HepG2 (cell line): ENCODE measurements at regions not wholly inside any gene's neighbourhood (a gene's known extent, or its start where the extent isn't known, plus 50 kb on each side); places are given as distances from the start of the nearest gene placed in this dataset.

Experiments
- ATAC-seq: fragments of 200-7000 bp; cut with Tn5 transposase; 3 replicates; pipeline ENCODE4 v1.9.1; 2020; ENCODE audit warnings: mild to moderate bottlenecking, moderate library complexity
- BruUV-seq: library from RNA; stranded (reverse); fragments of 400-500 nt; replicated peaks from 2 replicates; lab custom pipeline; 2021; lab: Mats Ljungman, UMichigan
- CTCF ChIA-PET: fragments of 300-600 bp; formaldehyde crosslinking; extraction: SDS; loops from one replicate; lab custom pipeline; 2021; ENCODE audit warnings: low total read pairs, inconsistent platforms, low intra/inter-chr PET ratio; lab: Yijun Ruan, JAX
- POLR2A ChIA-PET: fragments of 350-600 bp; sonication (Branson Sonifier 250); formaldehyde crosslinking; loops from one replicate; lab custom pipeline; 2020; ENCODE audit warnings: antibody characterized with exemption, inconsistent platforms; lab: Yijun Ruan, JAX
- DNase-seq: peaks from one replicate; pipeline ENCODE4 v3.0.0-alpha.2; 2015; ENCODE audit warnings: low spot score
- FAIRE-seq: peaks from 3 replicates; lab custom pipeline; 2011; peaks lifted over from hg19 to GRCh38; lab: Jason Lieb, UNC
- H2AFZ ChIP-seq: one replicate; pipeline ENCODE4 v1.6.1; 2011; ENCODE audit warnings: low read length, inconsistent platforms
- H3K27ac ChIP-seq: fragments of 300-600 bp; 3 replicates; pipeline ENCODE4 v1.8.0; 2011; ENCODE audit warnings: mixed run types, mild to moderate bottlenecking, mixed read lengths, low read length, inconsistent platforms; ENCODE audit not compliant: insufficient read depth; ENCODE audit errors: extremely low read length
- H3K27me3 ChIP-seq, 2 experiments: fragments of 200-600 bp in 1 of 2; 2 replicates in 1 of 2; 3 replicates in 1 of 2; pipeline versions ENCODE4 v1.6.0 to v1.8.0; 2011; ENCODE audit warnings: low read length in 2 of 2, mild to moderate bottlenecking in 2 of 2, moderate library complexity in 2 of 2, inconsistent platforms in 1 of 2; ENCODE audit not compliant: insufficient read depth in 2 of 2, control insufficient read depth in 1 of 2
- H3K36me3 ChIP-seq, 2 experiments: fragments of 200-600 bp in 1 of 2; replicated peaks in 1 of 2; 2 replicates in 1 of 2; 3 replicates in 1 of 2; pipeline versions ENCODE4 v1.5.1 to v1.8.0; 2011; ENCODE audit warnings: low read length in 2 of 2, inconsistent platforms in 1 of 2; ENCODE audit not compliant: insufficient read depth in 2 of 2, control insufficient read depth in 1 of 2
- H3K4me1 ChIP-seq: 2 replicates; pipeline ENCODE4 v1.5.1; 2012; ENCODE audit warnings: low read length, inconsistent platforms; ENCODE audit not compliant: insufficient read depth
- H3K4me2 ChIP-seq: 2 replicates; pipeline ENCODE4 v1.6.0; 2011; ENCODE audit warnings: low read depth, low read length, inconsistent platforms
- H3K4me3 ChIP-seq, 3 experiments: fragments of 200-600 bp in 1 of 3; sonication (generic), shearing (Covaris generic) in 1 of 3; replicated peaks in 1 of 3; 2 replicates each; pipeline ENCODE4 v1.5.1; 2011 to 2016; ENCODE audit warnings: low read length in 3 of 3, inconsistent platforms in 2 of 3, low read depth in 2 of 3, mild to moderate bottlenecking in 2 of 3, control low read depth in 1 of 3, mixed read lengths in 1 of 3; ENCODE audit not compliant: insufficient read depth in 1 of 3
- H3K79me2 ChIP-seq: one replicate; pipeline ENCODE4 v1.6.1; 2011; ENCODE audit warnings: low read length, inconsistent platforms; ENCODE audit not compliant: insufficient read depth
- H3K9ac ChIP-seq: 2 replicates; pipeline ENCODE4 v1.6.0; 2011; ENCODE audit warnings: mild to moderate bottlenecking, low read depth, low read length, inconsistent platforms; ENCODE audit not compliant: insufficient read depth
- H3K9me3 ChIP-seq: 2 replicates; pipeline ENCODE4 v1.5.1; 2012; ENCODE audit warnings: mild to moderate bottlenecking, low read length
- H4K20me1 ChIP-seq: 2 replicates; pipeline ENCODE4 v1.6.0; 2011; ENCODE audit warnings: inconsistent platforms, mild to moderate bottlenecking, low read length, moderate library complexity; ENCODE audit not compliant: insufficient read depth
- ARNT ChIP-seq: fragments of 450-650 bp; IDR thresholded peaks from 2 replicates; pipeline ENCODE4 v1.6.1; 2017
- IRX3 ChIP-seq: sonication (generic); formaldehyde crosslinking; IDR thresholded peaks from 2 replicates; pipeline ENCODE4 v1.8.1; 2023; ENCODE audit warnings: mild to moderate bottlenecking, low read depth, missing genetic modification reagents, borderline replicate concordance
- KAT8 ChIP-seq: IDR thresholded peaks from 2 replicates; pipeline ENCODE4 v1.6.1; 2016; ENCODE audit warnings: missing genetic modification reagents, missing compliant biosample characterization
- NFKBIZ ChIP-seq: IDR thresholded peaks from 2 replicates; pipeline ENCODE4 v1.6.1; 2018; ENCODE audit warnings: missing genetic modification reagents, missing compliant biosample characterization
- SMAD9 ChIP-seq: sonication (generic); formaldehyde crosslinking; IDR thresholded peaks from 2 replicates; pipeline ENCODE4 v1.5.1; 2020; ENCODE audit warnings: mild to moderate bottlenecking, missing genetic modification reagents
- SUZ12 ChIP-seq: fragments of 150-350 bp; IDR thresholded peaks from 2 replicates; pipeline ENCODE4 v1.6.1; 2014; ENCODE audit warnings: low read depth, low read length
- TP53 ChIP-seq: sonication (generic); formaldehyde crosslinking; conservative IDR thresholded peaks from 2 replicates; pipeline ENCODE4 v1.4.0; 2020; ENCODE audit warnings: missing genetic modification reagents
- YEATS4 ChIP-seq: sonication (generic); formaldehyde crosslinking; IDR thresholded peaks from 2 replicates; pipeline ENCODE4 v1.4.0; 2020; ENCODE audit warnings: missing genetic modification reagents, borderline replicate concordance
- ZNF124 ChIP-seq: sonication (generic); formaldehyde crosslinking; IDR thresholded peaks from 2 replicates; pipeline ENCODE4 v1.4.0; 2020; ENCODE audit warnings: missing genetic modification reagents
- ZNF350 ChIP-seq: sonication (generic); formaldehyde crosslinking; IDR thresholded peaks from 2 replicates; pipeline ENCODE4 v1.4.0; 2020; ENCODE audit warnings: mild to moderate bottlenecking, low read depth, missing genetic modification reagents, borderline replicate concordance
- ZNF557 ChIP-seq: sonication (generic); formaldehyde crosslinking; IDR thresholded peaks from 2 replicates; pipeline ENCODE4 v1.4.0; 2020; ENCODE audit warnings: missing genetic modification reagents
- ZNF564 ChIP-seq: sonication (generic); formaldehyde crosslinking; IDR thresholded peaks from 2 replicates; pipeline ENCODE4 v1.8.1; 2023; ENCODE audit warnings: mild to moderate bottlenecking, missing genetic modification reagents
- ZSCAN21 ChIP-seq: sonication (generic); formaldehyde crosslinking; IDR thresholded peaks from 2 replicates; pipeline ENCODE4 v1.8.0; 2022; ENCODE audit warnings: mild to moderate bottlenecking, missing genetic modification reagents, moderate library complexity, borderline replicate concordance
- ZSCAN30 ChIP-seq: sonication (generic); formaldehyde crosslinking; IDR thresholded peaks from 2 replicates; pipeline ENCODE4 v1.5.0; 2020; ENCODE audit warnings: mild to moderate bottlenecking, missing genetic modification reagents
- WGBS: methylation state at CpG from one replicate; pipeline ENCODE4 v1.1.6; 2017; ENCODE audit warnings: low lambda C conversion rate; 5-methylcytosine and 5-hydroxymethylcytosine counted together
- in situ Hi-C: cut with HindIII; loops from 2 replicates; pipeline ENCODE4 v1.10.0; 2017; ENCODE audit warnings: low pct_unique_long_range_greater_than_20kb; ENCODE audit not compliant: extremely low pct_ligation_motif_present
- intact Hi-C: fragments of 100-400 bp; cut with micrococcal nuclease; formaldehyde crosslinking; loops from one replicate; pipeline ENCODE4 v1.10.0; 2022; ENCODE audit not compliant: unreplicated experiment
- TF ChIP-seq, protein P1 (sequence below): IDR thresholded peaks from 2 replicates; pipeline ENCODE4 v1.6.1; 2016; ENCODE audit warnings: low read depth, missing genetic modification reagents, missing compliant biosample characterization

DNA sequence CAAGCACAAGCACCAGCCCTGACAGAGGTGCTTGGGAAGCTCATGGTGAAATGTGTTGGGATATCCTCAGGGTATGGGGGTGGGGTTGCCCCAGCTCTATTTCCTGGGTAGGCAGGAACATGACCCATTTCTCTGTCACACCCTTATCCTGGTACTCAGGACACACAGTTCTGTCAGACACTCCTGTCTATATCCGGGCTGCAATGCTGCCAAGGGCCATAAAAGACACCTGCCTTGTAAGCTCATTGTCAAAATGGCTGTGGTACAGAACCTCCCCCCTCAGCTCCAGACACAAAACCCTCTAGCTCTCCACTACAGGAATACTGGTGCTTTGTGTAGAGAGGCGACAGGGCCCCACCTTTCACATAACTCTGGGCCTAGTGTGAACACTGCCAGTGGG is 636.7 kb downstream of the PLA2G4A start:
- H3K27me3 ChIP-seq, result no peaks in the 10 kb centered on the region
- no peak overlapping the region for H2AFZ ChIP-seq
- TF ChIP-seq SMAD9, result no peak
- TF ChIP-seq YEATS4 (CRISPR knock-in tag), result no peak
- no peak for TF ChIP-seq ZNF564 (CRISPR knock-in tag)
- no peak for TF ChIP-seq ZSCAN30
- TF ChIP-seq ZNF557 (CRISPR knock-in tag), result no peak
- no peak for TF ChIP-seq SUZ12
- no peak for TF ChIP-seq ZNF350 (CRISPR knock-in tag)
- no peak for TF ChIP-seq TP53 (CRISPR knock-in tag)
- no peak for TF ChIP-seq ZNF124 (CRISPR knock-in tag)
- no peak for TF ChIP-seq ZSCAN21 (CRISPR knock-in tag)
- TF ChIP-seq NFKBIZ (CRISPR knock-in tag), result no peak
- no peak for TF ChIP-seq ARNT
- H3K36me3 ChIP-seq, result no peaks in the 10 kb centered on the region
- ChIA-PET CTCF (no interaction called here), POLR2A (no interaction called here)
- WGBS, result 13% methylated on average over 1 of the region's 2 CpGs
- in situ Hi-C loops (no loop called here), intact Hi-C loops (no loop called here)
- H3K9ac ChIP-seq, result no peak overlapping the region
- no peak overlapping the region for H3K4me2 ChIP-seq
- ATAC-seq (no peak), DNase-seq (no peak), FAIRE-seq (no peak)
- H3K9me3 ChIP-seq, result peaks cover 24% of the 10 kb centered on the region
- H3K27ac ChIP-seq, result no peak overlapping the region
- H4K20me1 ChIP-seq, result no peaks in the 10 kb centered on the region
- no peaks in the 10 kb centered on the region for H3K79me2 ChIP-seq
- H3K4me1 ChIP-seq, result no peaks in the 10 kb centered on the region
- H3K4me3 ChIP-seq, result no peak overlapping the region
- no TSS peak for BruUV-seq

GRCh38 chr1:187469836-187470235 is 641.1 kb downstream of the PLA2G4A start:
- ChIA-PET CTCF (no interaction called here), POLR2A (no interaction called here)
- FAIRE-seq (no peak), ATAC-seq (no peak), DNase-seq (no peak)
- no peaks in the 10 kb centered on the region for H3K27me3 ChIP-seq
- H3K4me3 ChIP-seq, result no peak overlapping the region
- no peak overlapping the region for H3K27ac ChIP-seq
- H4K20me1 ChIP-seq, result no peaks in the 10 kb centered on the region
- in situ Hi-C loops, result no loop called here
- 2% methylated on average over 2 of the region's 2 CpGs for WGBS
- no peak overlapping the region for H3K9ac ChIP-seq
- intact Hi-C loops, result no loop called here
- no peak overlapping the region for H3K4me2 ChIP-seq
- H3K9me3 ChIP-seq, result peaks cover 17% of the 10 kb centered on the region
- H2AFZ ChIP-seq, result no peak overlapping the region
- no TSS peak for BruUV-seq
- H3K79me2 ChIP-seq, result no peaks in the 10 kb centered on the region
- H3K4me1 ChIP-seq, result no peaks in the 10 kb centered on the region
- H3K36me3 ChIP-seq, result no peaks in the 10 kb centered on the region
- TF ChIP-seq IRX3 (CRISPR knock-in tag) (no peak), KAT8 (CRISPR knock-in tag) (no peak)
- TF ChIP-seq, protein P1, sequence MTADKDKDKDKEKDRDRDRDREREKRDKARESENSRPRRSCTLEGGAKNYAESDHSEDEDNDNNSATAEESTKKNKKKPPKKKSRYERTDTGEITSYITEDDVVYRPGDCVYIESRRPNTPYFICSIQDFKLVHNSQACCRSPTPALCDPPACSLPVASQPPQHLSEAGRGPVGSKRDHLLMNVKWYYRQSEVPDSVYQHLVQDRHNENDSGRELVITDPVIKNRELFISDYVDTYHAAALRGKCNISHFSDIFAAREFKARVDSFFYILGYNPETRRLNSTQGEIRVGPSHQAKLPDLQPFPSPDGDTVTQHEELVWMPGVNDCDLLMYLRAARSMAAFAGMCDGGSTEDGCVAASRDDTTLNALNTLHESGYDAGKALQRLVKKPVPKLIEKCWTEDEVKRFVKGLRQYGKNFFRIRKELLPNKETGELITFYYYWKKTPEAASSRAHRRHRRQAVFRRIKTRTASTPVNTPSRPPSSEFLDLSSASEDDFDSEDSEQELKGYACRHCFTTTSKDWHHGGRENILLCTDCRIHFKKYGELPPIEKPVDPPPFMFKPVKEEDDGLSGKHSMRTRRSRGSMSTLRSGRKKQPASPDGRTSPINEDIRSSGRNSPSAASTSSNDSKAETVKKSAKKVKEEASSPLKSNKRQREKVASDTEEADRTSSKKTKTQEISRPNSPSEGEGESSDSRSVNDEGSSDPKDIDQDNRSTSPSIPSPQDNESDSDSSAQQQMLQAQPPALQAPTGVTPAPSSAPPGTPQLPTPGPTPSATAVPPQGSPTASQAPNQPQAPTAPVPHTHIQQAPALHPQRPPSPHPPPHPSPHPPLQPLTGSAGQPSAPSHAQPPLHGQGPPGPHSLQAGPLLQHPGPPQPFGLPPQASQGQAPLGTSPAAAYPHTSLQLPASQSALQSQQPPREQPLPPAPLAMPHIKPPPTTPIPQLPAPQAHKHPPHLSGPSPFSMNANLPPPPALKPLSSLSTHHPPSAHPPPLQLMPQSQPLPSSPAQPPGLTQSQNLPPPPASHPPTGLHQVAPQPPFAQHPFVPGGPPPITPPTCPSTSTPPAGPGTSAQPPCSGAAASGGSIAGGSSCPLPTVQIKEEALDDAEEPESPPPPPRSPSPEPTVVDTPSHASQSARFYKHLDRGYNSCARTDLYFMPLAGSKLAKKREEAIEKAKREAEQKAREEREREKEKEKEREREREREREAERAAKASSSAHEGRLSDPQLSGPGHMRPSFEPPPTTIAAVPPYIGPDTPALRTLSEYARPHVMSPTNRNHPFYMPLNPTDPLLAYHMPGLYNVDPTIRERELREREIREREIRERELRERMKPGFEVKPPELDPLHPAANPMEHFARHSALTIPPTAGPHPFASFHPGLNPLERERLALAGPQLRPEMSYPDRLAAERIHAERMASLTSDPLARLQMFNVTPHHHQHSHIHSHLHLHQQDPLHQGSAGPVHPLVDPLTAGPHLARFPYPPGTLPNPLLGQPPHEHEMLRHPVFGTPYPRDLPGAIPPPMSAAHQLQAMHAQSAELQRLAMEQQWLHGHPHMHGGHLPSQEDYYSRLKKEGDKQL, result no peak
